ENCODE measurements at regions not wholly inside any gene's neighbourhood (a gene's known extent, or its start where the extent isn't known, plus 50 kb on each side); places are given as distances from the start of the nearest gene placed in this dataset.

GRCh38 chr12:89016970-89017778 is 335.1 kb downstream of the DUSP6 start:
- DNase-seq (ENCODE audit: low read depth in 2 of 2): peak; percentile 83 to 86

- DNase-seq (ENCODE audit: low read depth in 2 of 2): no peak
These were observed 336.9 kb downstream of the DUSP6 start for GRCh38 chr12:89015419-89015818.

DNA sequence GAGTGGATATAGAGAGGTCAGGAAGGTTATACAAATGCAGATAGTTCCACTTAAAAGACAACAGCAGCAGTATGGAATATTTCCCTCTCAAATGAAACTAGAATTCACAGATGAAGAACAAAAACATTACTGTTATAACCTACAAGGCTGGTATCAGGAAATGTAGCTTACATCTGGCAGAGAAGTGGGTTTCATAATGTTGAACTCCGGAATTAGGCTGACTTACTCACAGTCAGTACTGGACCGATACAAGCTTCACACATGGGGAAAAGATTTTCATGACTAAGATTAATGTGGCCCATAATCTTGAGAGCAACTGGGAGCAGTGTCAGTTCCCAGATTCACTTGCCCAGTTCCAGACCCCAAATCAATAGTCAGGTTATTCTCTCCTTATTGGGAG is 353.9 kb downstream of the DUSP6 start:
- DNase-seq (ENCODE audit: low read depth in 2 of 2): peak in 1 of 2 donors; percentile 80

- peak; percentile 7 to 53 for DNase-seq (ENCODE audit: low read depth in 2 of 2)
These were observed 356.0 kb downstream of the DUSP6 start for GRCh38 chr12:88996200-88996788.

DNA sequence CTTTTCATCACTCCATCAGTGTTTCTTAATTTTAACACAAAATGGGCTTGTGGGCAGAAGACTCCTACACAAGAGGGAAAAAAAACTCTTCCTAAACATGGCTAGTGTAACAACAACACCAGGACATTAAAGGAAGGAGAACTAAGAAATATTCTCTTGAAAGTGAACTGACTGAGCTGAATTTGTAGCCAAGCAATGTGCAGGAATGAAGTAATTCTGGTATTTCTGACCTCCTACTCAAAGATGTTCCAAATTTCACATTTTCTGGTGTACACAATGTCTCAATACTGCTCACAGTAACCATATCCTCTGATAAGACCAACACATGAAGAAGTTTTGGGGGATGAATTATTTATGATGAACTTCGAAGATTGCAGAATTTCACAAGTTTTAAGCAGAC is 357.3 kb downstream of the DUSP6 start:
- no peak for DNase-seq (ENCODE audit: low read depth in 2 of 2)

GRCh38 chr12:88994537-88994936 is 357.8 kb downstream of the DUSP6 start:
- no peak for DNase-seq (ENCODE audit: low read depth in 2 of 2)

DNA sequence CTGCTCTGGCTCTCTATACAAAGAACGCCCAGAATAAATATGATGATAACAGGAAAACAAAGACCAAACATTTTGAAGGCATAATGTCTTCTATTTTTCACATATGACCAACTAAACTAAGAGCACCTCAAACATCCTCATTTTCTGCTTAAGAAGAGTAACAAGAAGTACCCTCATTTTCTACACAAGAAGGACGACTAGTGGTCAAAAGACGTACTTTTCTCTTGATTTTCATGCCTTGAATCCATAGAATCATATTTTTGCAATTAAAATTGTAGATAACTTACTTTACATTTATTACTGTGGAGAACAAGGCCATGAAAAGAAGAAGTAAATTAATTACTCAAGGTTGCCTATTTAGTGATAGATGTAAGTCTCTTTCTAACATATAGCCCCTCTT is 358.6 kb downstream of the DUSP6 start:
- peak; percentile 65 to 86 for DNase-seq (ENCODE audit: low read depth in 2 of 2)

- peak in 1 of 2 donors; percentile 22 for DNase-seq (ENCODE audit: low read depth in 2 of 2)
These were observed 366.2 kb downstream of the DUSP6 start for GRCh38 chr12:88986056-88986455.

- DNase-seq (ENCODE audit: low read depth in 2 of 2): no peak
These were observed 366.7 kb downstream of the DUSP6 start for GRCh38 chr12:88985631-88986030.

DNA sequence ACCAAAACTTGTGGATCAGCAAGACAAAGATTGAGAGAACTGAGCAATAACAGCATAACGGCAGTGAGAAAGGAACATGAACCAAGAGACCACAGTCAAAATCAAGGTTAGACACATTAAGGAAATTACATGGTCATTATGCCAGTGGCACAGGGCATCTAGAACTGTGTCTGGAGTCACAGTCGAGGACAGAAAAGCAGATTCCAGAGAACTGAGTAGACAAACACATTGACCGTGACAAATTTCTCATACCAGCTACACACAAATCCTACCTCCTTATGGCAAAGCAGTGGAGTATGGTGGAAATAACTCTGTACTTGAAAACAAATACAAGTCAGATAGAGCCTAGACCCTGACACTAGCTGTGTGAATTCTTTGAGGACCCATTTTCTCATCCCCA is 367.3 kb downstream of the DUSP6 start:
- DNase-seq (ENCODE audit: low read depth in 2 of 2): no peak

DNA sequence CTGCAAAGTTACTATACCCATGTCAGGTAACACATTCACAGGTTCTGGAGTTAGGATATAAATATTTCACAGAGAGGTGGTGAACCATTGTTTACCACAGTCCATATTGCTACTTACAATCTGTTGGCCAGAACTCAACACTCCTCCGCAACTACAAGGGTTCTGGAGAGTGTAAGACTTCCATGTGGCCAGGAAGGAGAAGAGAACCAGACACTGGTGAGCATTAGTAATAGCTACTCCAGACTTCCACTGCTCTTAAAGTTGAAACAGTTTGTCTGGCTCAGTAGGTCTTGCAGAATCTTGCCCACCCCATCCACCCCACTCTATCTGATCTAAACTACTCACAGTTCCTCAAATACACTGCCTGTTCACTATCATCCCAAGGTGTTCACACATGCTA is 369.6 kb downstream of the DUSP6 start:
- DNase-seq (ENCODE audit: low read depth in 2 of 2): no peak

GRCh38 chr12:88977115-88977514 is 375.2 kb downstream of the DUSP6 start:
- DNase-seq (ENCODE audit: low read depth in 2 of 2): no peak

DNA sequence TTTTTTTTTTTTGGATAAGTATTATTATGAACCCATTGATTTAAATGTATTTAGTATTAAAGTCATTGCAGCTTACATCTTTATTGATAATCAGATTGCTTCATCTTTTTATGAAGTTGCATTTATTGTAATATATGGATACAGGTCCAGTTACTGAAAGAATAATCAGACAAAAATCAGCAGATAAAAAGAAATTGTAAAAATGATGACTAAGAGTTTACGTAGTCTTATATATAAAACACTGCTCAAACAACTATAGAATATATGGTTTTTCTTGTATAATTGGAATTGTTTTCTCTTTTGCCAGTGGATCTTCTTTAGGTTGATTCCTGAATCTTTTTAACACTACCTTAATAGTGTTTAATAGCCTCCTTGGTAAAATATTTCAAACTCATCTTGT is 378.3 kb downstream of the DUSP6 start:
- no peak for DNase-seq (ENCODE audit: low read depth in 2 of 2)

- no peak for DNase-seq (ENCODE audit: low read depth in 2 of 2)
These were observed 381.6 kb downstream of the DUSP6 start for GRCh38 chr12:88970740-88971139.

GRCh38 chr12:88969127-88969526 is 383.2 kb downstream of the DUSP6 start:
- no peak for DNase-seq (ENCODE audit: low read depth in 2 of 2)

GRCh38 chr12:88960213-88960878 is 380.1 kb upstream of the KITLG start:
- peak; percentile 63 to 87 for DNase-seq (ENCODE audit: low read depth in 2 of 2)

DNA sequence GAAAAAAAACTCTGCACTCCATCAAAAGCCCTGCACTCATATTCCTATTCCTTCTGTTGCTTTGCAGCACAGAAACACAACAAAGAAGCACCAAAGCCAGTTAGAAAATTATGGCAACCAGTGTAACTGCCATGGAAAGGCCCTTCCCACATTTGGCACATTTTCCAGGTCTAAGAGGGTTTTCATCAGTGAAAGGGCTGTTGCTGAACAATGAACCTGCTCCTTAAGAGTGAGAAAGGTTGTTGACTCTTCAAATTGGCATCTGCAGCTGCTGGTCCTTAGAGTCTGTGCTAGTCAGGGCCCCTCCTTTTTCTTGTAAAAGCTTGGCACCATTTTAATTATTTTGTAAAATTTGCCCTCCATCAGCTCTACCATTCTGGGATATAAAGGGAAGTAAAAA is 378.7 kb upstream of the KITLG start:
- no peak for DNase-seq (ENCODE audit: low read depth in 2 of 2)

DNA sequence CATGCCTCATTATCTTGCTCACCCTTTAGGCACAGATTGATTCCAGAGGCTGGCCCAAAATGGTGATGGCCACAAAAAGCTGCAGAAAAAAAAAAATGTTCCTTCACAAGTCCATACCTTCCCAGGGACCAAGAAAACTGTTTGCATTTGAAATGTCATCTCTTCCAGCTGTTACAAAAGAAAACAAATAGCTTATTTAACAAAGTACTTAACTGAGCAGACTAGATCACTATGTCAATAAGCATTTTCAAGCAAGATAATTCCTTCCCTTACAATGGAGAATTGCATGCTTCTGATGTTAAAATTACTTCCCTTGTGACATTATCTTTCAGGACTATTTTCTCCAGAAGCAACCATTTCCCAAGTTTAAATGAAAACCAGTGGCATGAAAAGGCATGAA is 377.9 kb upstream of the KITLG start:
- DNase-seq (ENCODE audit: low read depth in 2 of 2): no peak

DNA sequence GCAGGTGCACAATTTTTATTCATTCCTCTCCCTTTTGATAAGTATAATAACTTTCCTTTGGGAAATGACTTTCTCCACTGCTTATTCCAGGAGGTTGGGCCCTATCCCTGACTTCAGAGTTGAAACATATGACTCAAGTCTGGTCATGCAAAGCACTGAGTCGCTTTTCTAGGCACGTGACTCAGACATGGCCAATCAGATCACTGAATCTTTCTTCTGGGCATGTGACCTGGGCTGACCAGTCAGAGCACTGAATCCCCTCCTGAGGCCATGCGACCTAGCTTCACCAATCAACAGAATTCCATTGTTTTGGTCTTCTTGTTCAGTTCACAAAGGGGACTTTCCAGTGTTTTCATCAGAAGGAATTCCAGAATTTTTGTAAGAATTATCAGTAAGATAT is 377.1 kb upstream of the KITLG start:
- no peak for DNase-seq (ENCODE audit: low read depth in 2 of 2)

DNA sequence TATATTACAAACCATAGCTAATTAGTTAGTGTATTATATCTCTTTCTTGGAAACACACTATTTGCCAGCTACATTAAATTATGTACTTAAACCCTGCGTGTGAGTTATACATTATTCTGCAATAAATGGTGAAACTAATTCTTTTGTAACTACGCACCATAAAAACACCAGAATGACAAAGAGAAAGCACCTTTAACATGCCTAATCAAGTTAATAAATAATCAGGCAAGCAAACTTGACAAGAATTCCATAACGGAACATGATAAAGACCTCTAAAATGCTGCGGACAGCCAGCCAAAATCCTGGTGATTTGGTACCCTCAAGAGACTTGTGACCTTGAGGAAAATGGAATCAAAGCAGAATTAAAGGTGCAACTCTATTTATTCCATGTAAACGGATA is 375.3 kb upstream of the KITLG start:
- no peak for DNase-seq (ENCODE audit: low read depth in 2 of 2)

GRCh38 chr12:88953029-88953586 is 372.8 kb upstream of the KITLG start:
- peak; percentile 21 to 24 for DNase-seq (ENCODE audit: low read depth in 2 of 2)

DNA sequence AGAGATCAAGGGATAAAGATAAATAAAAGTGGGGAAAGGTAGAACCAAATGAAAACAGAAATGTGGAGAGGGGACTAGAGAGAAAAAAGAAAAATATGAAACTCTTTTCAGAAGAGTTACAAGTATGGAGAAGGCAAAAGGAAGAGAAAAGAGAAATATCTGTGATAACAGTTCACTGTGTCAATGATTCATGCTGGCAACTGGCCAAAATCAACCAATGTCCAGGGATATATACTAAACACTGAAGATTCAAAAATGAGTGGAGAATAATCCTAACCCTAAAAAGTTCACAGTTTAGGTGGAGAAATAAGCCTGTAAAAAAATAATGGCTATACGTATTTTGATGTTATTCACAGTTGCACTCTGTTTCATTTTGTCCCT is 372.3 kb upstream of the KITLG start:
- DNase-seq (ENCODE audit: low read depth in 2 of 2): peak; percentile 83 to 85
